ENCODE measurements at regions not wholly inside any gene's neighbourhood (a gene's known extent, or its start where the extent isn't known, plus 50 kb on each side); places are given as distances from the start of the nearest gene placed in this dataset.
"Not testable (repeated sequence)": the region's sequence is repeated elsewhere in the genome, so short reads cannot be mapped to it uniquely, and the experiment has no call there.

DNA sequence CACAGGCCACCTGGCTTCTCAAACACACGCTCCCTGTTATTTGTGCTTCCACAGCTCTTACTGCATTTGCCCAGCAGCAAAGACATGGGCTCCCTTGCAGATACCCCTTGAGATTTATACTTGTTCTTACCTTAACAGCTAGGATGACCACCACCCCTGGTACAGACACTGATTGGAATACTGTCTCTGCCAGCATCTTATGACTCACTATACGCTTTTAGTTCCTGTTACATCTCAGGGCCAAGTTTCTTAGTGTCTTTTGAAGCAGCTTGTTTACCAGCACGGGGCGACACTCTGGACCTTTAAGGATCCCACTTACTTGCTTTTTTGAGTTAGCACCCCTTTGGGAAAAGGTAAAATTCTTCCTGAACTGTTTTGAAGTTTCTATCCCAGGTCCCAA is 874.8 kb downstream of the KCNT2 start:
- H3K4me3 ChIP-seq, result no peak overlapping the region
- TF ChIP-seq POLR2A (IDR thresholded peaks at IDR 0.05), result no peak
- TF ChIP-seq, protein P1, sequence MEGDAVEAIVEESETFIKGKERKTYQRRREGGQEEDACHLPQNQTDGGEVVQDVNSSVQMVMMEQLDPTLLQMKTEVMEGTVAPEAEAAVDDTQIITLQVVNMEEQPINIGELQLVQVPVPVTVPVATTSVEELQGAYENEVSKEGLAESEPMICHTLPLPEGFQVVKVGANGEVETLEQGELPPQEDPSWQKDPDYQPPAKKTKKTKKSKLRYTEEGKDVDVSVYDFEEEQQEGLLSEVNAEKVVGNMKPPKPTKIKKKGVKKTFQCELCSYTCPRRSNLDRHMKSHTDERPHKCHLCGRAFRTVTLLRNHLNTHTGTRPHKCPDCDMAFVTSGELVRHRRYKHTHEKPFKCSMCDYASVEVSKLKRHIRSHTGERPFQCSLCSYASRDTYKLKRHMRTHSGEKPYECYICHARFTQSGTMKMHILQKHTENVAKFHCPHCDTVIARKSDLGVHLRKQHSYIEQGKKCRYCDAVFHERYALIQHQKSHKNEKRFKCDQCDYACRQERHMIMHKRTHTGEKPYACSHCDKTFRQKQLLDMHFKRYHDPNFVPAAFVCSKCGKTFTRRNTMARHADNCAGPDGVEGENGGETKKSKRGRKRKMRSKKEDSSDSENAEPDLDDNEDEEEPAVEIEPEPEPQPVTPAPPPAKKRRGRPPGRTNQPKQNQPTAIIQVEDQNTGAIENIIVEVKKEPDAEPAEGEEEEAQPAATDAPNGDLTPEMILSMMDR (IDR thresholded peaks at IDR 0.05 in 4 of 5, conservative IDR thresholded peaks at IDR 0.05 in 1 of 5), result no peak
- no peaks in the 10 kb centered on the region for H3K4me1 ChIP-seq
- intact Hi-C loops (cut with DNase I; ENCODE audit: low total_unique reads) (no loop called here), in situ Hi-C loops (cut with MboI; ENCODE audit: low sequenced_read_pairs in 4 of 4) (no loop called here)
- no peaks in the 10 kb centered on the region for H3K9me3 ChIP-seq
- ATAC-seq (no peak), DNase-seq (no peak)
- no peaks in the 10 kb centered on the region for H3K36me3 ChIP-seq
- no peak overlapping the region for H3K27ac ChIP-seq
- no peaks in the 10 kb centered on the region for H3K27me3 ChIP-seq

DNA sequence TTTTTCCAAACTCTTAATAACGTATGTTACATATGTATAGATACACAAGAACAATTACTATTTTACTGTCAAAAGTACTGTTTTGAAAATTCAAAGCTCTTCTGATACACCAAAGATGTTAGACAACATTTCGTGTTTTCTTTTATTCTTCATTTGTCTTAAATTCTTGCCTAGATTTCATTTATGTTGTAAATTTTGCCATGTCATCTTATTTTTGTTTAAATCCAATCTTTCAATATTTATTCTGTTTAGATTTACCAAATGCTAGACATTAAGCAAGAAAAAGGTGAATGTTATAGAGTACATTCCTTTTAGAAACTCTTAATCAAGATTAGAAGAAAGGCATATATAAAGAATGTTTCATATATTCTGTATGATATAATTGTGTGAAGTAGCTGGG is 876.9 kb downstream of the KCNT2 start:
- in situ Hi-C loops (cut with MboI; ENCODE audit: low sequenced_read_pairs in 4 of 4), result no loop called here
- Histone ChIP-seq H3K4me3 (no peak overlapping the region), H3K4me1 (no peaks in the 10 kb centered on the region), H3K9me3 (no peaks in the 10 kb centered on the region), H3K27ac (no peak overlapping the region), H3K36me3 (no peaks in the 10 kb centered on the region), H3K27me3 (no peaks in the 10 kb centered on the region)
- no peak for ATAC-seq
- no peak for TF ChIP-seq POLR2A (IDR thresholded peaks at IDR 0.05)
- TF ChIP-seq, protein P1 (IDR thresholded peaks at IDR 0.05 in 4 of 5, conservative IDR thresholded peaks at IDR 0.05 in 1 of 5), result no peak
- no peak for DNase-seq
- intact Hi-C loops (cut with DNase I; ENCODE audit: low total_unique reads), result no loop called here

DNA sequence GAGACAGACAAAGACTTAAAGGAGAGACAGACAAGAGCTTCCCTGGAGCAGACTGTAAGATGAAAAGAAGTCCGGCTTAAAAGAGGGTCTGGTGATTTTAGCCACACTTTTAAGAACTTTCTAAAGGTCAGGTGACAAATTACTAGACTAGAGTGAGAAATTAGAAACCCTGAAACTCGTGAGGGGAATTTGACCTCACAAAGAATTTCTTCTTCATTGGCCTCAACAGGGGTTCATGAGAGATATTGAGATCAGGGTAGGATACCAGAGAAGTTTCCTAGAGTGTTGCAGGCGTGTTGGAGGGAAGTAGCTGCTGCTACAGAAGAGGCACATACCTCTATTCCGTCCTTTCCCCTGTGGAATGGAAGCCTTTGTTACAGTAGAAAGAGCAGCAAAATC is 884.4 kb downstream of the KCNT2 start:
- intact Hi-C loops (cut with DNase I; ENCODE audit: low total_unique reads), result no loop called here
- Histone ChIP-seq H3K9me3 (no peaks in the 10 kb centered on the region), H3K27ac (no peak overlapping the region), H3K4me3 (no peak overlapping the region), H3K36me3 (no peaks in the 10 kb centered on the region), H3K4me1 (no peaks in the 10 kb centered on the region), H3K27me3 (no peaks in the 10 kb centered on the region)
- no peak for TF ChIP-seq POLR2A (IDR thresholded peaks at IDR 0.05)
- TF ChIP-seq, protein P1 (IDR thresholded peaks at IDR 0.05 in 4 of 5, conservative IDR thresholded peaks at IDR 0.05 in 1 of 5), result no peak
- no peak for ATAC-seq
- in situ Hi-C loops (cut with MboI; ENCODE audit: low sequenced_read_pairs in 4 of 4), result no loop called here
- no peak for DNase-seq

DNA sequence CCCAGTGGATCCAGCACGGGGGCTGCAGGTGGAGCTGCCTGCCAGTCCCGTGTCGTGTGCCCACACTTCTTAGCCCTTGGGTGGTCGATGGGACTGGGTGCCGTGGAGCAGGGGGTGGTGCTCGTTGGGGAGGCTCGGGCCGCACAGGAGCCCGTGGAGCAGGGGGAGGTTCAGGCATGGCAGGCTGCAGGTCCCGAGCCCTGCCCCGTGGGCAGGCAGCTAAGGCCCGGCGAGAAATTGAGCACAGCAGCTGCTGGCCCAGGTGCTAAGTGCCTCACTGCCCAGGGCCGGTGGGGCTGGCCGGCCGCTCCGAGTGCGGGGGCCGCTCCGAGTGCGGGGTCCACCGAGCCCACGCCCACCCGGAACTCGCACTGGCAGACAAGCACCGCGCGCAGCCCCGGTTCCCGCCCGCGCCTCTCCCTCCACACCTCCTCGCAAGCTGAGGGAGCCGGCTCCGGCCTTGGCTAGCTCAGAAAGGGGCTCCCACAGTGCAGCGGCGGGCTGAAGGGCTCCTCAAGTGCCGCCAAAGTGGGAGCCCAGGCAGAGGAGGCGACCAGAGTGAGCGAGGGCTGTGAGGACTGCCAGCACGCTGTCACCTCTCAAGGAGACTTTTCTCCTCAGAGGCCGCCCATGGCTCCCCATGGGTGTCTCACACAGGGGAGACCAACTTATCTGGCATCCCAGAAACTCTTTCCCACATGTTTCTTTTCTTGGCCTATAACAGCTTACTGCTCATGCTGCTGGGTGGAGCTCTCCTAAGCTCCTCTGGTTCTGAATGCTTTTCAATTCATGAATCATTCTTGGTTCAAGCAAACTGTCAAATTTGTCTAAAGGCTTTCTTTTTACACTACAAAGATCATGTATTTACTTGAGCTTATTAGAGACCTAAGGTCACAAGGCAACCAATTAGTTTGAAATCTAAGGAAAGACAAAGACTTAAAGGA is 885.1 kb downstream of the KCNT2 start:
- H3K36me3 ChIP-seq; H3K4me3 ChIP-seq; ATAC-seq; H3K27ac ChIP-seq; intact Hi-C loops (cut with DNase I; ENCODE audit: low total_unique reads); in situ Hi-C loops (cut with MboI; ENCODE audit: low sequenced_read_pairs in 4 of 4); H3K27me3 ChIP-seq; DNase-seq; H3K4me1 ChIP-seq; H3K9me3 ChIP-seq: not testable (repeated sequence)

DNA sequence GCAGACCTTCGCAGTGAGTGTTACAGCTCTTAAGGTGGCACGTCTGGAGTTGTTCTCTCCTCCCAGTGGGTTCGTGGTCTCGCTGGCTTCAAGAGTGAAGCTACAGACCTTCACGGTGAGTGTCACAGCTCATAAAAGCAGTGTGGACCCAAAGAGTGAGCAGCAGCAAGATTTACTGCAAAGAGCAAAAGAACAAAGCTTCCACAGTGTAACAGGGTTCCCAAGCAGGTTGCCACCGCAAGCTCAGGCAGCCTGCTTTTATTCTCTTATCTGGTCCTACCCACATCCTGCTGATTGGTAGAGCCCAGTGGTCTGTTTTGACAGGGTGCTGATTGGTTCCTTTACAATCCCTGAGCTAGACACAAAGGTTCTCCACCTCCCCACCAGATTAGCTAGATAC is 886.1 kb downstream of the KCNT2 start:
- in situ Hi-C loops (cut with MboI; ENCODE audit: low sequenced_read_pairs in 4 of 4); H3K9me3 ChIP-seq; H3K27ac ChIP-seq; H3K36me3 ChIP-seq; ATAC-seq; H3K4me3 ChIP-seq; H3K4me1 ChIP-seq; DNase-seq; H3K27me3 ChIP-seq; intact Hi-C loops (cut with DNase I; ENCODE audit: low total_unique reads): not testable (repeated sequence)
